ENCODE measurements at regions not wholly inside any gene's neighbourhood (a gene's known extent, or its start where the extent isn't known, plus 50 kb on each side); places are given as distances from the start of the nearest gene placed in this dataset.

GRCh38 chr20:40251284-40251932, 437.6 kb downstream of the MAFB start:
- no peak overlapping the region for H3K4me3 ChIP-seq (ENCODE audit: low read depth, low read length)
- no peak for DNase-seq (ENCODE audit: low read depth)
- no peaks in the 10 kb centered on the region for H3K27me3 ChIP-seq (ENCODE audit: control insufficient read depth, insufficient read depth, low read length)
- no peaks in the 10 kb centered on the region for H3K36me3 ChIP-seq (ENCODE audit: control insufficient read depth, insufficient read depth, low read length)
- TF ChIP-seq CTCF (IDR thresholded peaks at IDR 0.05; ENCODE audit: insufficient read depth, low read length, poor library complexity, severe bottlenecking): peak; percentile 48

GRCh38 chr20:40249805-40250204, 439.2 kb downstream of the MAFB start:
- no peaks in the 10 kb centered on the region for H3K36me3 ChIP-seq (ENCODE audit: control insufficient read depth, insufficient read depth, low read length)
- H3K4me3 ChIP-seq (ENCODE audit: low read depth, low read length): no peak overlapping the region
- TF ChIP-seq CTCF (IDR thresholded peaks at IDR 0.05; ENCODE audit: insufficient read depth, low read length, poor library complexity, severe bottlenecking): no peak
- H3K27me3 ChIP-seq (ENCODE audit: control insufficient read depth, insufficient read depth, low read length): no peaks in the 10 kb centered on the region
- DNase-seq (ENCODE audit: low read depth): no peak

GRCh38 chr20:40245829-40246228, 443.2 kb downstream of the MAFB start:
- no peaks in the 10 kb centered on the region for H3K36me3 ChIP-seq (ENCODE audit: control insufficient read depth, insufficient read depth, low read length)
- no peak for TF ChIP-seq CTCF (IDR thresholded peaks at IDR 0.05; ENCODE audit: insufficient read depth, low read length, poor library complexity, severe bottlenecking)
- no peak for DNase-seq (ENCODE audit: low read depth)
- H3K27me3 ChIP-seq (ENCODE audit: control insufficient read depth, insufficient read depth, low read length): no peaks in the 10 kb centered on the region
- H3K4me3 ChIP-seq (ENCODE audit: low read depth, low read length): no peak overlapping the region

- H3K4me3 ChIP-seq (ENCODE audit: low read depth, low read length): no peak overlapping the region
- TF ChIP-seq CTCF (IDR thresholded peaks at IDR 0.05; ENCODE audit: insufficient read depth, low read length, poor library complexity, severe bottlenecking): no peak
- H3K36me3 ChIP-seq (ENCODE audit: control insufficient read depth, insufficient read depth, low read length): no peaks in the 10 kb centered on the region
- H3K27me3 ChIP-seq (ENCODE audit: control insufficient read depth, insufficient read depth, low read length): no peaks in the 10 kb centered on the region
- DNase-seq (ENCODE audit: low read depth): no peak
Observed at GRCh38 chr20:40244286-40244685, 444.8 kb downstream of the MAFB start.

GRCh38 chr20:40241596-40242343, 447.3 kb downstream of the MAFB start:
- DNase-seq (ENCODE audit: low read depth): no peak

More at GRCh38 chr20:40241596-40242343, 447.3 kb downstream of the MAFB start:
- TF ChIP-seq CTCF (IDR thresholded peaks at IDR 0.05; ENCODE audit: insufficient read depth, low read length, poor library complexity, severe bottlenecking): no peak
- Histone ChIP-seq H3K36me3 (ENCODE audit: control insufficient read depth, insufficient read depth, low read length) (no peaks in the 10 kb centered on the region), H3K4me3 (ENCODE audit: low read depth, low read length) (no peak overlapping the region), H3K27me3 (ENCODE audit: control insufficient read depth, insufficient read depth, low read length) (no peaks in the 10 kb centered on the region)

All from kidney epithelial cell (primary cell).